ENCODE measurements at regions not wholly inside any gene's neighbourhood (a gene's known extent, or its start where the extent isn't known, plus 50 kb on each side); places are given as distances from the start of the nearest gene placed in this dataset.

- CTCF ChIA-PET: interaction anchor here (1.5 kb wide), 1 partner anchor 597 kb away, joined by 4 read pairs; the partner anchor contains the start of gene GPR37
- no peak for DNase-seq (ENCODE audit: low read depth in 1 of 2, low spot score in 1 of 2)
Measured at GRCh38 chr7:124168616-124169015, 135.7 kb upstream of the TMEM229A start.

DNA sequence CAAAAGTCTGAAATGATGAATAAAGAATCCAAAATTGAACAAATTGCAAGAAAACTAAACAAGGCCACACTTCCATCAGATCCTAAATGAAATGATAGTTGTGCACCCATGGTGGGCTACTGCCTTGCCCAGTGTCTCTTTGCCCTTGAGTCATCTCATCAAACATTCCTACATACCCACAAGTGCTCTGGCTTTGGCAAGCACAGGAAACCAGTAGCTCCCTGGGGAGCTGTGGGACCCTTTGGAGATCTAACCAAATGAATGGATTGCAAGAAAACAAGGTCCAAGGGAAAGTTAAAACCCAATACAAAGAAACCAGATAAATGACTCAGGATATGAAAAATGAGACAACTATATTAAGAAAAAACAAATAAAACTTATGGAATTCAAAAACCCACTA, 129.8 kb upstream of the TMEM229A start:
- FAIRE-seq (no peak), ATAC-seq (no peak), DNase-seq (ENCODE audit: low read depth in 1 of 2, low spot score in 1 of 2) (no peak)
- H3K27ac ChIP-seq: no peak overlapping the region
- ChIA-PET POLR2A (no interaction called here), CTCF (interaction anchor here (0.6 kb wide), 1 partner anchor 1280 kb away, joined by 4 read pairs; no protein-coding TSS in a partner anchor)
- H3K4me3 ChIP-seq: no peak overlapping the region
- no peak overlapping the region for H3K4me2 ChIP-seq
- no peaks in the 10 kb centered on the region for H3K9me3 ChIP-seq
- H3K4me1 ChIP-seq: no peaks in the 10 kb centered on the region
- TF ChIP-seq FOXS1 (CRISPR knock-in tag; IDR thresholded peaks at IDR 0.05) (no peak), POLR2A (IDR thresholded peaks at IDR 0.05; ENCODE audit: low read length) (no peak)

More at GRCh38 chr7:124168616-124169015, 135.7 kb upstream of the TMEM229A start:
- Histone ChIP-seq H3K4me1 (no peaks in the 10 kb centered on the region), H3K4me2 (no peak overlapping the region), H3K27ac (no peak overlapping the region), H3K4me3 (no peak overlapping the region), H3K9me3 (no peaks in the 10 kb centered on the region)
- TF ChIP-seq HEYL (CRISPR knock-in tag; IDR thresholded peaks at IDR 0.05): no peak
- TF ChIP-seq CHD4 (IDR thresholded peaks at IDR 0.05; ENCODE audit: borderline replicate concordance): no peak
- no peak for TF ChIP-seq MAZ (IDR thresholded peaks at IDR 0.05; ENCODE audit: borderline replicate concordance, low read depth, low read length)
- TF ChIP-seq FOXS1 (CRISPR knock-in tag; IDR thresholded peaks at IDR 0.05): no peak
- no peak for TF ChIP-seq CHD2 (IDR thresholded peaks at IDR 0.05; ENCODE audit: low read length, partially characterized antibody)
- no peak for TF ChIP-seq MAFK (IDR thresholded peaks at IDR 0.05; ENCODE audit: partially characterized antibody)
- no peak for TF ChIP-seq PHF8 (IDR thresholded peaks at IDR 0.05; ENCODE audit: borderline replicate concordance, low read depth)
- TF ChIP-seq SREBF2 (IDR thresholded peaks at IDR 0.05): no peak
- TF ChIP-seq POLR2AphosphoS2 (conservative IDR thresholded peaks at IDR 0.05; ENCODE audit: low read length): no peak
- no peak for TF ChIP-seq NR3C1 (IDR thresholded peaks at IDR 0.05)
- no peak for TF ChIP-seq ZFP36 (IDR thresholded peaks at IDR 0.05; ENCODE audit: borderline replicate concordance, partially characterized antibody)
- TF ChIP-seq, protein P1, sequence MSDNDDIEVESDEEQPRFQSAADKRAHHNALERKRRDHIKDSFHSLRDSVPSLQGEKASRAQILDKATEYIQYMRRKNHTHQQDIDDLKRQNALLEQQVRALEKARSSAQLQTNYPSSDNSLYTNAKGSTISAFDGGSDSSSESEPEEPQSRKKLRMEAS (IDR thresholded peaks at IDR 0.05): no peak
- TF ChIP-seq TP53 (CRISPR knock-in tag; IDR thresholded peaks at IDR 0.05): no peak
- no peak for TF ChIP-seq HOXB13 (CRISPR knock-in tag; IDR thresholded peaks at IDR 0.05; ENCODE audit: low read depth)
- FAIRE-seq (no peak), ATAC-seq (no peak)
- POLR2A ChIA-PET: no interaction called here
- WGBS (ENCODE audit: missing lambda C conversion rate): 40% methylated on average over 2 of the region's 2 CpGs

GRCh38 chr7:124155432-124156022, 122.7 kb upstream of the TMEM229A start:
- Histone ChIP-seq H3K27ac (no peak overlapping the region), H3K9me3 (no peaks in the 10 kb centered on the region), H3K4me3 (no peak overlapping the region), H3K4me2 (no peak overlapping the region), H3K4me1 (no peaks in the 10 kb centered on the region)
- FAIRE-seq (no peak), ATAC-seq (peak in 1 of 2 experiments; percentile 84; a peak in 3 of 6 replicates), DNase-seq (ENCODE audit: low read depth in 1 of 2, low spot score in 1 of 2) (peak; percentile 5 to 29)
- ChIA-PET POLR2A (no interaction called here), CTCF (interaction anchor here (0.5 to 2.3 kb wide), 8 partner anchors 408 to 677 kb away, joined by 3 to 21 read pairs (median 3); partner anchors contain the start of gene GPR37)
- peak; percentile 69 to 70 for TF ChIP-seq RAD21 (conservative IDR thresholded peaks at IDR 0.05 in 1 of 2, IDR thresholded peaks at IDR 0.05 in 1 of 2)
- TF ChIP-seq, protein P2, sequence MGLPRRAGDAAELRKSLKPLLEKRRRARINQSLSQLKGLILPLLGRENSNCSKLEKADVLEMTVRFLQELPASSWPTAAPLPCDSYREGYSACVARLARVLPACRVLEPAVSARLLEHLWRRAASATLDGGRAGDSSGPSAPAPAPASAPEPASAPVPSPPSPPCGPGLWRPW (IDR thresholded peaks at IDR 0.05): no peak
- no peak for TF ChIP-seq MAZ (IDR thresholded peaks at IDR 0.05; ENCODE audit: borderline replicate concordance, low read depth, low read length)
- peak; percentile 44 for TF ChIP-seq CTCF (IDR thresholded peaks at IDR 0.05)
- TF ChIP-seq SMC3 (IDR thresholded peaks at IDR 0.05): peak; percentile 50
- no peak for TF ChIP-seq SREBF2 (IDR thresholded peaks at IDR 0.05)
- TF ChIP-seq FOSB (CRISPR knock-in tag; IDR thresholded peaks at IDR 0.05): no peak
- TF ChIP-seq, protein P3, sequence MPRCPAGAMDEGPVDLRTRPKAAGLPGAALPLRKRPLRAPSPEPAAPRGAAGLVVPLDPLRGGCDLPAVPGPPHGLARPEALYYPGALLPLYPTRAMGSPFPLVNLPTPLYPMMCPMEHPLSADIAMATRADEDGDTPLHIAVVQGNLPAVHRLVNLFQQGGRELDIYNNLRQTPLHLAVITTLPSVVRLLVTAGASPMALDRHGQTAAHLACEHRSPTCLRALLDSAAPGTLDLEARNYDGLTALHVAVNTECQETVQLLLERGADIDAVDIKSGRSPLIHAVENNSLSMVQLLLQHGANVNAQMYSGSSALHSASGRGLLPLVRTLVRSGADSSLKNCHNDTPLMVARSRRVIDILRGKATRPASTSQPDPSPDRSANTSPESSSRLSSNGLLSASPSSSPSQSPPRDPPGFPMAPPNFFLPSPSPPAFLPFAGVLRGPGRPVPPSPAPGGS (IDR thresholded peaks at IDR 0.05): no peak
- no peak for TF ChIP-seq HOXB13 (CRISPR knock-in tag; IDR thresholded peaks at IDR 0.05; ENCODE audit: low read depth)
- TF ChIP-seq CBX8 (IDR thresholded peaks at IDR 0.05): no peak
- no peak for TF ChIP-seq MYC (IDR thresholded peaks at IDR 0.05; ENCODE audit: borderline replicate concordance, low read length)
- WGBS (ENCODE audit: missing lambda C conversion rate): 38% methylated on average over 3 of the region's 3 CpGs

Data from A549 (cell line).